ENCODE measurements at regions not wholly inside any gene's neighbourhood (a gene's known extent, or its start where the extent isn't known, plus 50 kb on each side); places are given as distances from the start of the nearest gene placed in this dataset.
A peak's percentile ranks its signal among the peaks of the same experiment; 100 is the strongest.

DNA sequence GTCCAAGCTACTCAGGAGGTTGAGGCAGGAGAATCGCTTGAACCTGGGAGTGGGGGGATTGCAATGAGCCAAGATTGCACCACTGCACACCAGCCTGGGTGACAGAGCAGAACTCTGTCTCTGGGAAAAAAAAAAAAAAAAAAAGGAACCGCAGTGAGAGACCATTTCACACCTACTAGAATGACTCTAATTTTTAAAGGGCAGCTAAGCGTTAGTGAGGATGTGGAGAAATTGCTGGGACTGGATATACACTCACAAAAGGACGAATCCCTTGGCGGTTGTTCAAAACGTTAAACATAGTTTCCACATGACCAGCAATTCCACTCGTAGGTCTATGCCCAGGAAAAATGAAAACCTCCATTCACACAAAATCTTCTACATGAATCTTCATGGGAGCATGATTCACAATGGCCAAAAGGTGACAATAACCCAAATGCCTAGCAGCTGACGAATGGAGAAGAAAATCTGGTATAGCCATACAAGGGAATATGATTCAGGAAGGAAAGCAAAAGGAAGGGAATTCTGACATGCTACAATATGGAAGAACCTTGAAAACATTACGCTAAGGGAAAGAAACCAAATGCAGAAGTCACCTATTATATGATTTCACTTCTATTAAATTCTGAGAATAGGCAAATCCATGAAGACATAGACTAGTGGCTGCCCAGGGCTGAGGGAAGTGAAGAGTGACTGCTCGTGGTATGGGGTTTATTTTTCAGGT lies 127.0 kb downstream of the CHSY1 start:
- peak; percentile 51 for DNase-seq (ENCODE audit: low spot score)

DNA sequence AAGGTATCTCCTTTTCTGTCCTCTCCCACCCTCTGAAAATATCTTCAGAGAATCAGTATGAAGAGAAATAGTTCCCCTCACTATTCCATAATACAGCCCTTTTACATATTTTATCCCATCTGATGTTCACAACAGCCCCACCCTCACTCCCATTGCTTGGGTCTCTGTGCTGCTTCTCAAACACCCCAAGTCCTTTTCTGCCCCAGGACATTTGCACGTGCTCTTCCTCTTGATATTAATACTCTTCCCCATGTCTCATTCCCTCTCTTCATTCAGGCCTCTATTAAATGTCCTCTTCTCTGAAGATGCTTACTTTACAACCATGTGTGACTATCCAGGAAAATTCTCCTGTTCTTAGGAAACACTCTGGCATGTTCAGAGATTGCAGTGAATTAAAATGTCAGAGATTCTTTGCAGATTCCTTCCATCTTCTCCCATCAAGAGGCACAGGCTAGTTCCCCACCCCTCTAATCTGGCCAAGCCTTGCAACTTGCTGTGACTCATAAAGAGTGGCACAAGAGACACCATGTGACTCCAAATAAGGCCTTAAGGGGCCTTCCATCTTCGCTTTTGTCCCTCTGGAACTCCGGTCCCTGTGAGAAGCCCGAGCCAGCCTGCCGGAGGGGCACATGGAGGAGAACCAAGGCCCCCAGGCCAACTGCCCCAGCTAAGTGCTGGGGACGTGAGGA lies 128.5 kb downstream of the CHSY1 start:
- DNase-seq (ENCODE audit: low spot score): peak; percentile 35

DNA sequence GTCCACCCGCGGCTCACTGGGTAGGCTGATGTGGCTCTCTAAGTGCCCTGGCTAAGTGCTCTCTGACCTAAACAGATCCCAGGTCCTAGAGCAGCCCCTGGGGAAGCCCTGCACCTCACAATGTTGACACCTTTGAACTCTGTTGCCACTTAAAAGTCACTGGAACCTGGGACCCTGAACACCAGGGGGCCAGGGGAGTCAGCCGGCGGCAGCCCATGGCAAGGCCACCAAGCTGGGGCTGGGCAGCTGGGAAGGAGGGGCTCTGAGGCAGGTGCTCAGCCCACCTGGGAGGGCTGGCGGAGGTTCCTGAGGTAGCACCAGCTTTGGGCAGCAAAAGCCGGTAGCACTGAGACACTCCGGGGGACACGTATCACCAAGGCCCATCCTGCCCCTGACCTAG lies 129.0 kb downstream of the CHSY1 start:
- DNase-seq (ENCODE audit: low spot score): no peak

DNA sequence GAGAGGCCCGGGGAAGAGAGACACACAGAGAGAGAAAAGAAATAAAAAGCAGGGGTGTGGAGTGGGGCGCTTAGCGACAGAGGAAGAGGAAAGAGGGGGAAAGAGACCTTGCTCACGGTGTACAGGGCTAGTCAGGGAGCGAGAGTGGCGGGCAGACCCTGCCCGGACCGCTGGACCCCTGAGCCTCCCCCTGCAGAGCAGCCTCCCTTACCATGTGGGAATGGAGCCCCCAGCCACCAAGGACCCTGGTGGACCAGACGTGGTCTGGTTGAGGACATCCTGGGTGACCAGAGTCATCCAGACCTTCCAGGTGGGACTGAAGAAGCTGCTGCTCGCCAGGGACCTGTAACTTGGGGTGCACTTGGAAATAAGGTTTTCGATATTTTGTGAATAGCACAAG lies 129.6 kb downstream of the CHSY1 start:
- DNase-seq (ENCODE audit: low spot score): no peak

DNA sequence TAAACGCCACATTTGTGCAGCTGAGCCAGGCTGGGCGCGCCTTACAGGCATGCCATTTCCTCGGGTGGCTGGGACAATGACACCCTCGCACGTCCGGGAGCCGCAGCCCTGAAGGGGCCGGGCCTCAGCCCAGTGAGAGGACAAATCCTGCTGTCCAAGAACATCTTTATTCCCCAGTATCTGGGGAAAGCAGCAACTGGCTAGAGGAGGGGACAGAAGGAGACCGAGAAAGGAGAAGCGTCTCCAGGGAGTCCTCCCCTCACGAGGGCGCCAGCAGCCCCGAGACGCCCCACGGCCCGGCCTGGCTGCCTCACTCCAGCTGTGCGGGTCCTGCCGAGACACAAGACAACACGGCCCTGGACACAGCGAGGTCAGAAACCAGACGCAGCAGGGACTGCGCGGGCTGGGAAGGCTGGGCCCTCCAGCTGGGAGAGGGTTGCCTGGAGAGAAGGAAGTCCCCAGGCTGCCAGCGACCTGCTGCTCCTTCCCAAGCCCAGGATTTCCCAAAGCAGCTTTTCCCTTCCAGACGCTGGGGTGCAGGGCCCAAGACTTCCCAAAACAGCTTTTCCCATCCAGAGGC lies 130.2 kb downstream of the CHSY1 start:
- peak; percentile 49 for DNase-seq (ENCODE audit: low spot score)

DNA sequence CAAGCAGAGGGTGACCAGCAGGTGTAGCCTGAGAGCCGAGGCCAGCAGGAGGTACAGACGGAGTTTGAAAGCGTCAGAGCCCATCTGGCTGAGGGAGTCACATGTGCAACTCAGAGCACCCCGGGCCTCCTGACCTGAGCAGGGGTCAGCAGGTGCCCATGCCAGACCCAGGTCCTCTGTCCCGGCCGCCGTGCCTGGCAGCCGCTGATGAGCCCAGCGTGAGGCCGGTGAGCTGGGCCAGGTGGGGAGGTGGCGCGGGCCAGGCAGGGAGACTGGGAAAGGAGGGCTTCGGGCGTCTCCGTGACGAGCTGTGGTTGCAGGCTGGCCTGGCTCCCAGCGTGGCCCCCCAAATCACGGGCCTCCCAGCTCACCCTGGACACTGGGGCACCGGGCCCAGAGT lies 130.9 kb downstream of the CHSY1 start:
- DNase-seq (ENCODE audit: low spot score): no peak

DNA sequence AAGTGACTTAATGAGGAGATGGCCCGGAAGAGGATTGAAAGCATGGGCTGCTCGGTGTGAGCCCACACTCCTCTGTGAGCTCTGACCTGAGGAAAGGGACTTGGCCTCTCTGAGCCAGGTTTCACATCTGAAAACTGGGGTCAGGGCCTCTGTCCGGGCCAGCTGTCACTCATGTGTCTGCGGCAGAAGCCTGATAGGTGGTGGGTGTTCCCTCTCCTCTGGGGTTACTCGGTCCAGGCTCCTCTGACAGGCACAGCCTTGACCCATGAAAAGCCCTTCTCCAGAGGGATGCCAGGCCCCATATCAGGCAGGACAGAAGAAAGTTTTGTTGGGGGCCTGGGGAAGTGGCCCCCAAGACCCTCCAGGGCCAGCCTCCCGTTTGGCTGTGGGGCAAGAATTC lies 131.4 kb downstream of the CHSY1 start:
- DNase-seq (ENCODE audit: low spot score): no peak

Measured in AG08395 (cell line).